SK-N-SH (cell line): ENCODE measurements at regions not wholly inside any gene's neighbourhood (a gene's known extent, or its start where the extent isn't known, plus 50 kb on each side); places are given as distances from the start of the nearest gene placed in this dataset.

Experiments used
- CTCF ChIA-PET: fragments of 300-600, 350-600 bp; formaldehyde crosslinking; extraction: SDS; loops from one replicate; lab custom pipeline; 2021; lab: Yijun Ruan, JAX
- POLR2A ChIA-PET: fragments of 350-600 bp; sonication (Branson Sonifier 250); formaldehyde crosslinking; extraction: SDS; loops from one replicate; lab custom pipeline; 2020; ENCODE audit warnings: antibody characterized with exemption, inconsistent platforms; lab: Yijun Ruan, JAX
- DNase-seq: peaks from one replicate; pipeline ENCODE4 v3.0.0; 2012
- H2AFZ ChIP-seq: fragments of 200-600 bp; sonication (generic); 2 replicates; pipeline ENCODE4 v1.8.1; 2016; ENCODE audit warnings: antibody characterized with exemption, mild to moderate bottlenecking, low read depth
- H3F3A ChIP-seq: fragments of 200-600 bp; sonication (generic); replicated peaks from 2 replicates; pipeline ENCODE3; 2016; ENCODE audit warnings: antibody characterized with exemption, mild to moderate bottlenecking; ENCODE audit not compliant: insufficient read depth
- H3K27ac ChIP-seq, 2 experiments: fragments of 200-500 bp in 1 of 2; fragments of 200-600 bp in 1 of 2; sonication (Bioruptor generic) in 1 of 2; sonication (generic), shearing (Covaris generic) in 1 of 2; 2 replicates each; pipeline versions ENCODE4 v1.5.1 to v1.6.1; 2014 to 2016; ENCODE audit warnings: low read depth in 2 of 2, inconsistent platforms in 1 of 2, low read length in 1 of 2, mild to moderate bottlenecking in 1 of 2, mixed read lengths in 1 of 2
- H3K27me3 ChIP-seq: fragments of 200-600 bp; sonication (generic), shearing (Covaris generic); 2 replicates; pipeline ENCODE4 v1.6.1; 2016; ENCODE audit warnings: mixed run types; ENCODE audit not compliant: insufficient read depth
- H3K36me3 ChIP-seq, 2 experiments: fragments of 200-500 bp in 1 of 2; fragments of 200-600 bp in 1 of 2; sonication (Bioruptor generic) in 1 of 2; sonication (generic) in 1 of 2; replicated peaks in 1 of 2; 2 replicates each; pipeline versions ENCODE3 to v1.5.1; 2014 to 2016; ENCODE audit warnings: low read length in 1 of 2, mild to moderate bottlenecking in 1 of 2; ENCODE audit not compliant: insufficient read depth in 2 of 2, control insufficient read depth in 1 of 2
- H3K4me1 ChIP-seq, 2 experiments: fragments of 200-500 bp in 1 of 2; fragments of 200-600 bp in 1 of 2; sonication (Bioruptor generic) in 1 of 2; sonication (generic), shearing (Covaris generic) in 1 of 2; 2 replicates each; pipeline versions ENCODE4 v1.5.1 to v1.6.1; 2014 to 2016; ENCODE audit warnings: low read depth in 1 of 2, low read length in 1 of 2, mixed run types in 1 of 2; ENCODE audit not compliant: insufficient read depth in 2 of 2, control insufficient read depth in 1 of 2
- H3K4me2 ChIP-seq: fragments of 200-600 bp; sonication (generic), shearing (Covaris generic); 2 replicates; pipeline ENCODE4 v1.6.1; 2017; ENCODE audit warnings: mixed run types
- H3K4me3 ChIP-seq, 2 experiments: fragments of 200-500 bp in 1 of 2; fragments of 200-600 bp in 1 of 2; sonication (Bioruptor generic) in 1 of 2; sonication (generic), shearing (Covaris generic) in 1 of 2; 2 replicates each; pipeline versions ENCODE4 v1.5.1 to v1.8.1; 2014 to 2016; ENCODE audit warnings: low read depth in 2 of 2, inconsistent platforms in 1 of 2, low read length in 1 of 2, mild to moderate bottlenecking in 1 of 2, mixed read lengths in 1 of 2, moderate library complexity in 1 of 2
- H3K79me2 ChIP-seq: fragments of 200-600 bp; sonication (generic); 2 replicates; pipeline ENCODE4 v1.8.1; 2017; ENCODE audit warnings: mild to moderate bottlenecking; ENCODE audit not compliant: insufficient read depth
- H3K9ac ChIP-seq: fragments of 200-600 bp; sonication (generic); 2 replicates; pipeline ENCODE4 v1.6.1; 2017; ENCODE audit warnings: mixed run types
- H3K9me2 ChIP-seq: fragments of 200-600 bp; sonication (generic); 2 replicates; pipeline ENCODE4 v1.6.1; 2017; ENCODE audit warnings: mixed run types
- H3K9me3 ChIP-seq: fragments of 200-600 bp; sonication (generic); 2 replicates; pipeline ENCODE4 v1.6.1; 2017; ENCODE audit warnings: mixed run types, mild to moderate bottlenecking, moderate library complexity
- H4K20me1 ChIP-seq: fragments of 200-600 bp; sonication (generic); 2 replicates; pipeline ENCODE4 v1.6.1; 2017; ENCODE audit warnings: mild to moderate bottlenecking, mixed run types; ENCODE audit not compliant: insufficient read depth
- ELF1 ChIP-seq: IDR thresholded peaks from 2 replicates; pipeline ENCODE4 v1.4.0; 2012
- FOXJ3 ChIP-seq: sonication (generic); formaldehyde crosslinking; IDR thresholded peaks from 2 replicates; pipeline ENCODE4 v1.5.1; 2020; ENCODE audit warnings: mild to moderate bottlenecking, missing genetic modification reagents
- GATA2 ChIP-seq: sonication (generic); formaldehyde crosslinking; IDR thresholded peaks from 2 replicates; pipeline ENCODE4 v1.5.0; 2020; ENCODE audit warnings: mild to moderate bottlenecking, missing genetic modification reagents
- JUND ChIP-seq: IDR thresholded peaks from 2 replicates; pipeline ENCODE4 v1.4.0; 2012
- POLR2AphosphoS5 ChIP-seq: IDR thresholded peaks from 2 replicates; pipeline ENCODE4 v1.6.1; 2012; ENCODE audit warnings: low read depth, low read length
- RFX5 ChIP-seq: IDR thresholded peaks from 2 replicates; pipeline ENCODE4 v1.6.1; 2012; ENCODE audit warnings: mild to moderate bottlenecking, improper control_type of control experiment, low read length
- SIN3A ChIP-seq: IDR thresholded peaks from 2 replicates; pipeline ENCODE4 v1.6.1; 2012; ENCODE audit warnings: low read depth, mild to moderate bottlenecking, low read length, moderate library complexity, borderline replicate concordance
- SMC3 ChIP-seq: IDR thresholded peaks from 2 replicates; pipeline ENCODE4 v1.6.1; 2012; ENCODE audit warnings: low read depth, low read length, improper control_type of control experiment
- TAF1 ChIP-seq: IDR thresholded peaks from 2 replicates; pipeline ENCODE4 v1.6.1; 2012; ENCODE audit warnings: low read depth, mild to moderate bottlenecking, low read length, moderate library complexity, borderline replicate concordance
- TCF12 ChIP-seq: IDR thresholded peaks from 2 replicates; pipeline ENCODE4 v1.4.0; 2012
- WGBS: methylation state at CpG from one replicate; pipeline ENCODE4 v1.1.6; 2017; ENCODE audit warnings: low lambda C conversion rate; 5-methylcytosine and 5-hydroxymethylcytosine counted together
- TF ChIP-seq, protein P1 (sequence below): IDR thresholded peaks from 2 replicates; pipeline ENCODE4; 2012

DNA sequence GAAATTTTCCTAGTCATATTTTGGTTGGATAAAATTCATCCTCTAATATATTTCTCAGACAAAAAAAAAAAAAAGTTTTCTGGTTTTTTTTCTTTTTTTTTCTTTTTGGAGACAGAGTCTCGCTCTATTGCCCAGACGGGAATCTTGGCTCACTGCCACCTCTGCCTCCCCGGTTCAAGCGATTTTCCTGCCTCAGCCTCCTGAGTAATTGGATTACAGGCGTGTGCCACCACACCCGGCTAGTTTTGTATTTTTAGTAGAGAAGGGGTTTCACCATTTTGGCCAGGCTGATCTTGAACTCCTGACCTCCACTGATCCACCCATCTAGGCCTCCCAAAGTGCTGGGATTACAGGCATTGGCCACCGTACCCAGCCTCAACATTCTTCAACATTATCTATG, 432.7 kb upstream of the PABPC4L start (continued):
- TF ChIP-seq, protein P1, sequence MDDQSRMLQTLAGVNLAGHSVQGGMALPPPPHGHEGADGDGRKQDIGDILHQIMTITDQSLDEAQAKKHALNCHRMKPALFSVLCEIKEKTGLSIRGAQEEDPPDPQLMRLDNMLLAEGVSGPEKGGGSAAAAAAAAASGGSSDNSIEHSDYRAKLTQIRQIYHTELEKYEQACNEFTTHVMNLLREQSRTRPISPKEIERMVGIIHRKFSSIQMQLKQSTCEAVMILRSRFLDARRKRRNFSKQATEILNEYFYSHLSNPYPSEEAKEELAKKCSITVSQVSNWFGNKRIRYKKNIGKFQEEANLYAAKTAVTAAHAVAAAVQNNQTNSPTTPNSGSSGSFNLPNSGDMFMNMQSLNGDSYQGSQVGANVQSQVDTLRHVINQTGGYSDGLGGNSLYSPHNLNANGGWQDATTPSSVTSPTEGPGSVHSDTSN = no peak
- TF ChIP-seq TCF12 (no peak), TAF1 (no peak), GATA2 (CRISPR knock-in tag) (no peak), SIN3A (no peak)

DNA sequence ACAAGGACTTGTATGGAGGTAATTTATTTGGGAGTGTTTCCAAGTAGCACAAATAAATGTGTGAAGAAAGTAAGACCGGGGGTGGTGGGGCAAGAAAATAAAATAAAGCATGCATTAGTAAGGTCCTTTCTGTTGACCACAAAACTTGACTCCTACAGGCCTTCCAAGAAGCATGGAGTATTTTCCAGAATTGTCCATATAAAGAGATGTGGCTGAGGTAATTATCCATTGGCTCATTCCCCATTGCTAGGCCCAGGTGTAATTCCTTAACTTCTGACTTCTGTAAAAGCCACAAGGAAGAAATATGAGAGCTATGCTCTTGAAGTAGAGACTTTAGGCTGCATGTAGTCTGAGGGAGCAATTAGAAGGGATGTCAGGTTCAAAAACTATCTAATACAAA, 430.5 kb upstream of the PABPC4L start:
- Histone ChIP-seq H3K4me3 (no peak overlapping the region), H2AFZ (no peak overlapping the region), H3K27ac (no peak overlapping the region), H3K9ac (no peak overlapping the region), H3K4me1 (no peaks in the 10 kb centered on the region; a peak in 2 of 4 replicates), H3K9me2 (no peaks in the 10 kb centered on the region), H3K36me3 (no peaks in the 10 kb centered on the region), H3K79me2 (no peaks in the 10 kb centered on the region), H3K4me2 (no peak overlapping the region), H3K27me3 (no peaks in the 10 kb centered on the region), H4K20me1 (no peaks in the 10 kb centered on the region), H3F3A (no peaks in the 10 kb centered on the region), H3K9me3 (no peaks in the 10 kb centered on the region)
- 7% methylated on average over 1 of the region's 1 CpG for WGBS
- DNase-seq = no peak
- no peak for TF ChIP-seq JUND
- no peak for TF ChIP-seq RFX5
- no peak for TF ChIP-seq POLR2AphosphoS5
- no peak for TF ChIP-seq SMC3
- CTCF ChIA-PET = no interaction called here
- POLR2A ChIA-PET = no interaction called here

DNA sequence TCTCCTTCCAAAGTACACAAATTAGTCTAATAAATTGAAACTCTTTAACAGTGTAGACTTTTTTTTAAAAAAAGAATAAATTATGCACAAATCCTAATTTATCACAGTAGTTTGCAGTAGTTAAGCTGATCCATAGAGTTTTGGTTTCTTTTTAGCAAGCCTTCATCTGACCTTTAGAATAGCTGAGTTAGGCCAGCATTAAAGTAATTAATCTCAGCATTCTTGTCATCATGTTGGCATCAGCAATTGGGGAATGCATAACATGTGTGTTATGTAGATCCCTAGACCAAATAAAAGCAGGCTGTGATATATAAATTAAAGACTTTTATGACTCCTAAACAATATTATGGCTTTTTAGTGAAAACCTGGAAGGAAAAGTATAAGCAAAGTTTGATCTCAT, 426.5 kb upstream of the PABPC4L start:
- no peaks in the 10 kb centered on the region; a peak in 2 of 4 replicates for H3K4me1 ChIP-seq
- no peaks in the 10 kb centered on the region for H3K27me3 ChIP-seq
- no peaks in the 10 kb centered on the region for H3K79me2 ChIP-seq
- DNase-seq = no peak
- no peak overlapping the region for H3K4me2 ChIP-seq
- H3K9me2 ChIP-seq = no peaks in the 10 kb centered on the region
- TF ChIP-seq, protein P1 = peak; percentile 38; the same call in 1 of the 2 replicates
- TF ChIP-seq FOXJ3 (no peak), ELF1 (no peak), TAF1 (no peak), TCF12 (0 out of 2 replicates have a peak, but pooled peaks have one; percentile 27)
- H3K4me3 ChIP-seq = no peak overlapping the region
- no peak overlapping the region for H3K27ac ChIP-seq
- H3F3A ChIP-seq = no peaks in the 10 kb centered on the region
- H2AFZ ChIP-seq = no peak overlapping the region
- ChIA-PET POLR2A (no interaction called here), CTCF (no interaction called here)
- H4K20me1 ChIP-seq = no peaks in the 10 kb centered on the region
- no peak overlapping the region for H3K9ac ChIP-seq
- H3K9me3 ChIP-seq = no peaks in the 10 kb centered on the region
- no peaks in the 10 kb centered on the region for H3K36me3 ChIP-seq
